MM.1S (cell line): ENCODE measurements at regions not wholly inside any gene's neighbourhood (a gene's known extent, or its start where the extent isn't known, plus 50 kb on each side); places are given as distances from the start of the nearest gene placed in this dataset.

Source experiments
- CTCF ChIP-seq: fragments of 300-600 bp; sonication (generic); IDR thresholded peaks from 2 replicates; pipeline ENCODE4 v1.5.1; 2016; ENCODE audit warnings: antibody characterized with exemption, low read length, mixed read lengths
- EZH2 ChIP-seq: fragments of 300-600 bp; sonication (generic); optimal IDR thresholded peaks from 2 replicates; pipeline ENCODE3; 2017; ENCODE audit warnings: low read depth, mild to moderate bottlenecking, antibody characterized with exemption, low read length, mixed read lengths
- EZH2phosphoT487 ChIP-seq: fragments of 300-600 bp; sonication (generic); IDR thresholded peaks from 2 replicates; pipeline ENCODE4 v1.6.1; 2018; ENCODE audit warnings: antibody characterized with exemption, low read length

DNA sequence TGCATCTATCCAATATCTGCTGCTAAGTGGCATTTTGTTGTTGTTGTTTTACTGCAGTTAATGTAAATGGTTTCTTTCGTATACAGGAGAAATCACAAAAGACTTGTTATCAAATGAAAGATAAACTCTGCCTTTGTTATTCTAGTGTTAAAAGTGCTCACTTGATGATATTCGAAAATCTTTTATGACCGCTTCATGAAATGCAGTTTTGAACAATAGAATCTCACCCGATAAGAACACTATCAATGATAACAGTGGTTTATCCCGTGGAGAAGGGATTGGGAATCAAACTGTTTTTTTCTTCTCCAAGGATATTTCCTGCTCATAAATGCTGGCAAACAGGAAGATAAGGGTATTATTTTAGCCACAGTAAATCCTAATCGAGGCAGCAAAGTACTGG lies 1366.3 kb downstream of the OLFM4 start:
- TF ChIP-seq CTCF = no peak
- TF ChIP-seq EZH2 = no peak
- no peak for TF ChIP-seq EZH2phosphoT487
